RWPE2 (cell line): ENCODE measurements at regions not wholly inside any gene's neighbourhood (a gene's known extent, or its start where the extent isn't known, plus 50 kb on each side); places are given as distances from the start of the nearest gene placed in this dataset.

ENCODE experiments used
- ATAC-seq: fragments of 200-7000 bp; cut with Tn5 transposase; 3 replicates; pipeline ENCODE4 v1.9.1; 2021; ENCODE audit warnings: low read depth
- DNase-seq: peaks from one replicate; pipeline ENCODE4 v3.0.0-alpha.2; 2020; ENCODE audit warnings: low spot score
- H3K27ac ChIP-seq: fragments of 450-650 bp; 2 replicates; pipeline ENCODE4 v1.5.1; 2017; ENCODE audit warnings: mild to moderate bottlenecking; ENCODE audit not compliant: poor library complexity, severe bottlenecking
- H3K27me3 ChIP-seq: fragments of 250-450 bp; sonication (Bioruptor Pico); 2 replicates; pipeline ENCODE4 v1.5.1; 2021; ENCODE audit warnings: mild to moderate bottlenecking, moderate library complexity; ENCODE audit not compliant: insufficient read depth, poor library complexity, severe bottlenecking
- H3K36me3 ChIP-seq: fragments of 250-450 bp; sonication (Bioruptor Pico); 2 replicates; pipeline ENCODE4 v1.5.1; 2020; ENCODE audit warnings: low read depth, mild to moderate bottlenecking, moderate library complexity
- H3K4me1 ChIP-seq: fragments of 250-450 bp; sonication (Bioruptor Pico); 2 replicates; pipeline ENCODE4 v1.5.1; 2021; ENCODE audit warnings: mild to moderate bottlenecking, moderate library complexity; ENCODE audit not compliant: insufficient read depth, poor library complexity, severe bottlenecking
- H3K4me3 ChIP-seq: fragments of 250-450 bp; sonication (Bioruptor Pico); 2 replicates; pipeline ENCODE4 v1.5.1; 2021; ENCODE audit warnings: mild to moderate bottlenecking, moderate library complexity; ENCODE audit not compliant: severe bottlenecking
- H3K9me3 ChIP-seq: fragments of 250-450 bp; sonication (Bioruptor Pico); 2 replicates; pipeline ENCODE4 v1.5.1; 2021; ENCODE audit warnings: mild to moderate bottlenecking, moderate library complexity; ENCODE audit not compliant: severe bottlenecking
- TF ChIP-seq, protein P1 (sequence below): fragments of 450-650 bp; IDR thresholded peaks from one replicate; pipeline ENCODE4 v1.5.1; 2017; ENCODE audit warnings: mild to moderate bottlenecking, moderate library complexity; ENCODE audit not compliant: poor library complexity, severe bottlenecking

DNA sequence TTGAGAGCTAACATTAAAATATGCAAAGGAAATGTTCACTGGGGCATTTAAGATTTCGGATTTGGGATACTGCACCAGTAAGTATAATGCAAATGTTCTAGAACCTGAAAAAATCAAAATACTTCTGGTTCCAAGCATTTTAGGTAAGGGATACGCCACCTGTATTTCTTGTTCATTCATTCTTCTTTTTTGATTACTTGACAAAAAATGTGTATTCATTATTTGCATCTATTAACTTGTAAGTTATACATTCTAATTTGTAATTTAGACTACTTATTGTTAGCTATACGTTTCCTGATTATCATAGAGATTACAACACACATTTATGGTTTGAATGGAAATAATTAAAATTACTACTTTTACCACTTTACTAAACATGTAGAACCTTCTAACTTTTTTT lies 486.9 kb downstream of the SOX5 start:
- ATAC-seq (no peak), DNase-seq (no peak)
- H3K4me3 ChIP-seq: no peak overlapping the region
- no peaks in the 10 kb centered on the region for H3K4me1 ChIP-seq
- TF ChIP-seq, protein P1, sequence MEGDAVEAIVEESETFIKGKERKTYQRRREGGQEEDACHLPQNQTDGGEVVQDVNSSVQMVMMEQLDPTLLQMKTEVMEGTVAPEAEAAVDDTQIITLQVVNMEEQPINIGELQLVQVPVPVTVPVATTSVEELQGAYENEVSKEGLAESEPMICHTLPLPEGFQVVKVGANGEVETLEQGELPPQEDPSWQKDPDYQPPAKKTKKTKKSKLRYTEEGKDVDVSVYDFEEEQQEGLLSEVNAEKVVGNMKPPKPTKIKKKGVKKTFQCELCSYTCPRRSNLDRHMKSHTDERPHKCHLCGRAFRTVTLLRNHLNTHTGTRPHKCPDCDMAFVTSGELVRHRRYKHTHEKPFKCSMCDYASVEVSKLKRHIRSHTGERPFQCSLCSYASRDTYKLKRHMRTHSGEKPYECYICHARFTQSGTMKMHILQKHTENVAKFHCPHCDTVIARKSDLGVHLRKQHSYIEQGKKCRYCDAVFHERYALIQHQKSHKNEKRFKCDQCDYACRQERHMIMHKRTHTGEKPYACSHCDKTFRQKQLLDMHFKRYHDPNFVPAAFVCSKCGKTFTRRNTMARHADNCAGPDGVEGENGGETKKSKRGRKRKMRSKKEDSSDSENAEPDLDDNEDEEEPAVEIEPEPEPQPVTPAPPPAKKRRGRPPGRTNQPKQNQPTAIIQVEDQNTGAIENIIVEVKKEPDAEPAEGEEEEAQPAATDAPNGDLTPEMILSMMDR: no peak
- no peaks in the 10 kb centered on the region for H3K36me3 ChIP-seq
- H3K9me3 ChIP-seq: no peaks in the 10 kb centered on the region
- no peaks in the 10 kb centered on the region for H3K27me3 ChIP-seq
- no peak overlapping the region for H3K27ac ChIP-seq

DNA sequence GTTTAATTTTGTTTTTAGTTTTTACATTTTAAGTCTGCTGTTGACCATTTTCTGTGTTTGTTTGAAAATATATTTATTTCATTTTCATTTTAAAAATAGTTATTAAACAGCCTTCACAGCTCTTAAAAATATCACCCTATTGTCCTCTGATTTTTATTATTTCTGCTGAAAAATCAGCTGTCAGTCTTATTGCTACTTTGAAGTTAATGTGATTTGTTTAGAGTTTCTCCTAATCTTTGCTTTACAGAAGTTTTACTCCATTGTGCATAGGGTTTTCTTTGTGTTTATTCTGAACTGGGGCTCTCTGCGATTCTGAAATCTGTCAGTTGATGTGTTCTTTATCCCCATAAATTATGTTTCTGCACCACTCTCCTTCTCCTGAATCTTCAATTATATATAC lies 486.3 kb downstream of the SOX5 start:
- H3K27ac ChIP-seq: no peak overlapping the region
- H3K4me3 ChIP-seq: no peak overlapping the region
- DNase-seq (no peak), ATAC-seq (no peak)
- no peaks in the 10 kb centered on the region for H3K4me1 ChIP-seq
- no peaks in the 10 kb centered on the region for H3K27me3 ChIP-seq
- no peaks in the 10 kb centered on the region for H3K9me3 ChIP-seq
- TF ChIP-seq, protein P1: no peak
- no peaks in the 10 kb centered on the region for H3K36me3 ChIP-seq

DNA sequence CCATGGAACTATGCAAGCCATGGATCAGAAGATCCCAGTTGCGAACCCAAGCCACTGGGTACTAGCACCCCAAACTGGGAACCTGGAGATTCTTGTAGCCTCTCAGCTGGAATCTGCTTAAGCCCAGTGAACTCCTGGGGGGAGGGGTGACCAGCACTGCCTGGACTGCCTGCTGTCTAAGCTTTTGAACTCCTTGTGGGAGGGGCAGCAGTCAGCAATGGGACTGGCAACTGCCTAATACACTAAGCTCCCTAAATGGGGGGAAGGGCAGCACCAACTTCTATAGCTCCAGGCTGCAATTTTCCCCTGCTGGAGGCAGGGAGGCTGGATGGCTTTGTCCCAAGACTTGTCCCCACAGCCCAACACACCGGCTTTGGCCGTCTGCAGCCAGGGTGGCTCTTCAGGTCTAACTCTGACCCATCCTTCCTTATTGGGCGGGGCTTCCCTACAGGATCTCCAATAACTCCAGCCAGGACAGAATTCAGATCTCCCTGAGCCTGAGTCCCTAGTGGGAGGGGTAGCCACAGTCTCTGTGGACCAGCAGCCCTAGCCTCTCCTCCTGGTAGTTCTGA lies 485.1 kb downstream of the SOX5 start:
- DNase-seq (no peak), ATAC-seq (no peak)
- no peaks in the 10 kb centered on the region for H3K4me1 ChIP-seq
- TF ChIP-seq, protein P1: no peak
- no peak overlapping the region for H3K27ac ChIP-seq
- H3K9me3 ChIP-seq: no peaks in the 10 kb centered on the region
- no peaks in the 10 kb centered on the region for H3K27me3 ChIP-seq
- H3K36me3 ChIP-seq: no peaks in the 10 kb centered on the region
- H3K4me3 ChIP-seq: no peak overlapping the region

DNA sequence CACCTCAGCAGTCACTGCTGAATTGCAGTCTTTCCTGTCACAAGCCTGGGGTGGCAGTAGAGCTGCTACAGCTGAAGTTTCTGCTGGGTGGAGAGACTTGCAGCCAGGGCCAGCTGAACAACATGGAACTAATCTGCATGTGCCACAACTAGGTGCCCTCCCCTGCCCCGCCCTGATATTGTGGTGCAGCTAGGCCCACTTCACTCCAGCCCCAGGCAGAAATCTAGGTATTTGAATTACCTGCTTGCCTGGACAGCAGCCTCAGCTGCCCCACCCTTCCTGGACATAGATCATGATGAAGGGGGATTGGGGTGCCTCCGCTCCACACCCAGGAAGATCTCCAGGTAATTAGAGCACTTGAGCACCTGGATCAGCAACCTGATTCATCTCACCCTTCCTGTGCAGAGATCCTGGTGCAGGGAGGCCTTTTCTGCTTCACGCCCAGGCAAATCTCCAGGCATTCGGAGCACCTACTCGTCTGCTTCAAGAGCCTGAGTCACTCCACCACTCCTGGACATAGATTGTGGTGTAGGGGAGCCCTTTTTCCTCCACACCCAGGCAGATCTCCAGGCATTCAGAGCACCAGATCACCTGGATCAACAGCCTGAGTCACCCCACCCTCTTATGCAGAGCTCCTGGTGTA lies 477.0 kb downstream of the SOX5 start:
- DNase-seq: peak; percentile 75
- TF ChIP-seq, protein P1: no peak
- H3K27ac ChIP-seq: peak overlapping the region; percentile 90
- no peaks in the 10 kb centered on the region for H3K36me3 ChIP-seq
- H3K9me3 ChIP-seq: no peaks in the 10 kb centered on the region
- H3K4me3 ChIP-seq: no peak overlapping the region
- H3K27me3 ChIP-seq: no peaks in the 10 kb centered on the region
- peaks cover 6% of the 10 kb centered on the region for H3K4me1 ChIP-seq
- peak; percentile 93 for ATAC-seq

DNA sequence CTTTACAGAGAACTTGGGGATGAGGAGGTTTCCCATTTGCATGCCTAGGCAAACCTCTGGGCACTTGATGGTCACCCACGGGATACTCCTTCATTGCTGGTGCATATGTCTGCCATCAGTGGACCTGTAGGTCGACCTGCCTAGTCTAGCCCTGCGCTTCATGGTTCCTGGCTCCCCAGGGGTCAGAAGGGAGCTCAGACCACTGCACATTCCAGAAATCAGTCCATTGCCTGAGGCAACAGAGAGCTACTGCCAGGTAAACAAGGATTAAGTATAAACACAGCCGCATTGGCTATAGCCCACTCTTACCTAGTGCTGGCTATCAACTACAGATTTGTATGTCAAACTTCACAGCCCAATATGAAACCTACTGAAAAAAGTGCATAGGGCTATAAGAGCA lies 476.4 kb downstream of the SOX5 start:
- DNase-seq (no peak), ATAC-seq (no peak)
- H3K27me3 ChIP-seq: no peaks in the 10 kb centered on the region
- peak overlapping the region; percentile 90 for H3K27ac ChIP-seq
- H3K36me3 ChIP-seq: no peaks in the 10 kb centered on the region
- H3K9me3 ChIP-seq: no peaks in the 10 kb centered on the region
- no peak overlapping the region for H3K4me3 ChIP-seq
- TF ChIP-seq, protein P1: no peak
- H3K4me1 ChIP-seq: peaks cover 6% of the 10 kb centered on the region
